H4 (cell line): ENCODE measurements at regions not wholly inside any gene's neighbourhood (a gene's known extent, or its start where the extent isn't known, plus 50 kb on each side); places are given as distances from the start of the nearest gene placed in this dataset.

ENCODE experiments used
- DNase-seq: peaks from one replicate; pipeline ENCODE4 v3.0.0-alpha.2; 2015; ENCODE audit warnings: low spot score

- no peak for DNase-seq
Observed at GRCh38 chr6:1037430-1038202, 274.3 kb upstream of the FOXQ1 start.

GRCh38 chr6:1035401-1035800 is 276.5 kb upstream of the FOXQ1 start:
- DNase-seq: no peak

- DNase-seq: no peak
Observed at GRCh38 chr6:1031720-1032119, 280.2 kb upstream of the FOXQ1 start.

DNA sequence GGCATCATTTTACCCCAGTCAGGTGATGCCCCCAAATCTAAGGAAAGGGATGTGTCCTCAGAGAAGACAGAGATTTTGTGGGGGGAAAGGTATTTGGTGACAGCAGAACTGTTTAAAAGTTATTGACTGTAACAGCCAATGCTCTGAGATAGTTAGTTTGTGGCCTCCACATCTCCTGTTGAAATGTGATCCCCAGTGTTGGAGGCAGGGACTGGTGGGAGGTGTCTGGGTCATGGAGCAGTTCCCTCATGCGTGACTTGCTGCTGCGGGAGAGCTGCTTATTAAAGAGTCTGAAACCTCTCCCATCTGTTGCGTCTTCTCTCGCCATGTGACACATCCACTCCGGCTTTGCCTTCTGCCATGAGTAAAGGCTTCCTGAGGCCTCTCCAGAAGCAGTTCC is 282.8 kb upstream of the FOXQ1 start:
- peak; percentile 43 for DNase-seq

DNA sequence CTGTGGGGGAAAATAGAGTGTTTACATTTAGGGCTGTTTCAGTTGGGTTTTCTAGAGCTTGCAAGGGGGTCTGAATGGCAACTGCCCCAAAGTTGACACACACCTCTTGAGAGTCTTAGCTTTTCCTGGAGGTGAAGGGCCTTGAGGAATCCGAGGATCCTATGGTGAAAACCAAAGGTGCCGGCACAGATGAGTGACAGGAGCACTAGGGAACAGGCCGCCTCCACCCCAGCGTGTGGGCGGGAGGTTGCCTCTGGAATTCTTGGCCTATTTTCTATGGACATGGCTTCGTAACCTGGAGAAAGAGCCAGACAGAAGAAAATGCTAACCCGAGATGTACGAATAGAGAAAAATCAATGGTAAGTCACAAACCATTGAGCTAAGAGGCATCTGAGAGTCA is 283.2 kb upstream of the FOXQ1 start:
- DNase-seq: no peak

DNA sequence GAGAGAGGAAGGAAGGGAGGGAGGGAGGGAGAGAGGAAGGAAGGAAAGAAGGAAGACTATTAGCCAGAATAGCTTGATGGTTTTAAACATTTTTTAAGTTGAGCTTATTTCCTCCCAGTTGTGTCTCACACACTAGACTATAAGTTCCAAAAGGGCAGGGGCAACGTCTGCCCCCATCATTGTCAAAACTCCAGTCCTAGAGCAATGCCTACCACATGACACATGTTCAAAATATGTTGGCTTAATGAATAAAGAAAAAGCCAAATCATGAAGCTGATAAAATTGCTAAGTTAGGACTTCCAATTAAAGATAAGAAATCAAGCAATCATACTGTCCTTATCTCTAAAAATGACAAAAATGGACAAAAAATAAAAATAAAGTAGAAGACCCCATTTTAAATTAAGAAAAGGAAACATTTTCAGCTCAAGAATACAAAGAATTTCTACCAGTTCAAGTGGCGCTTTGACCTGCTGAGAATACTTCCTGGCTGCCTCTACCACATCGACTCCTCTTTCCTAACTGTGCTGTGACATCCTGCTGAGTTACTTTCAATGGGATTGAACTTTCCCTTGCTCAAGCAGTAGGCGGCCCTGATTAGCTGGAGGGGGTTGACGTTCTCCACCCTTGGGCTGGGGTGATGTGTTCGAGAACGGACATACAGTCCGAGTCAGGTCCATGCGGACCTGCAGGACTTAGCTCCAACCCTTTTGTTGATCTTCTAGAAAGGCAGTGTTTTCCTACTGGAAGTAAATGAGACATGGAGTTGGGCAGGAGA is 283.9 kb upstream of the FOXQ1 start:
- no peak for DNase-seq

GRCh38 chr6:1027109-1027794 is 284.6 kb upstream of the FOXQ1 start:
- peak; percentile 71 for DNase-seq

DNA sequence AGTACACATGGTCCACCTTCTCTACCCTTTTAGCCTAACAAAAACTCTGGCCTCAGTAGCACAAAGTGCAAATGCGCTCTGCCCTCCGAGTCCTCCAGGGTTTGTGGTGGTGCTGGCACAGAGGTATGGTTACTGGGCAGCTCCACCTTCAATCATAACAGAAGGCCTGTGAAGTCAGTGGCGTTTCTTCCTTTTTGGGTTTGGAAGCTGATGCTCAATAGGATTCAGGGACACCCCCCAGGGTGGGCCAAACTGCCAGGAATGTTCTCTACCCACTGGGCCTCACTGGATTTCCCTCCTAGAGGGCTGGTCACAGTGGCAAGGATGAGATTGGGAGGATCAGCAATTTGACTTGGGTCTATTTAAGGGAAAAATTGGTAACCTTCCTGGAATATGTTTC is 286.1 kb upstream of the FOXQ1 start:
- DNase-seq: no peak

- peak; percentile 96 for DNase-seq
Observed at GRCh38 chr6:1024587-1024986, 287.3 kb upstream of the FOXQ1 start.

DNA sequence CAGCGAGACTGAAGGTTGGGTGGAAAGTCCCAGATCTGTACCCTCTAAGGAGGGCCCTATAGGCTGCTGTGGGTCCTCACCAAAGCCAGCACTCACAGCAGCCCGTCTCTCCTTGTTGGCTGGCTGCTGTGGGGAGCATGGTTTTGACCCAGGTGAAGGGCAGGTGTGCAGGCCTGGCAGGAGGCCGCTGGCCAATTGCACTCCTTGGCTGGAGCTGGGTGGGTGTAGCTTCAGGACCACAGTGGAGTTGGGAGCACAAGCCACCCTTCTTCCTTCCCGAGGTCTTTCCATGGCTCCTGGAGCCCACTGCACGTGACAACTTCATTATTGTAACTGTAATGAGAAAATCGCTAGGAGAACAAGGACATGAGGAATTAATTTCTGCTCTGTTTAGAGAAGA is 287.7 kb upstream of the FOXQ1 start:
- no peak for DNase-seq

DNA sequence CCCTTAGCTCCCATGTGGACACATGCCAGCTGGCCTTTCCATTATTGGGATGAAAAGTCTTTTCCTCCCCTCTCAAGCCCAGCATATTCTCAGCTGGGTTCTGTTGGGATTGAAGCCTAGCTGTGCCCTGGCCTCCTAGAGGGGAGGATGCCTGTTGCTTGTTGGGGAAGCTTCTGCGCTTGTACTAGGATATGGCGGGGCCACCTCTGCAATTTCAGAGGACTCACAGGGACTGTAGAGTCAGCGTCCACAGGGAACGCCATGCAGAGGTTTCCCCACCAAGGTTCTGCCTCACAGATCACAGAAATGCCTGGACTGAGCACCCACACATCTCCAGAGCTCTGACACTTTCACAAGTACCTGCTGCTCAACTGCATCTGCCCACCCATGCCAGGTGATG is 288.7 kb upstream of the FOXQ1 start:
- DNase-seq: no peak

DNA sequence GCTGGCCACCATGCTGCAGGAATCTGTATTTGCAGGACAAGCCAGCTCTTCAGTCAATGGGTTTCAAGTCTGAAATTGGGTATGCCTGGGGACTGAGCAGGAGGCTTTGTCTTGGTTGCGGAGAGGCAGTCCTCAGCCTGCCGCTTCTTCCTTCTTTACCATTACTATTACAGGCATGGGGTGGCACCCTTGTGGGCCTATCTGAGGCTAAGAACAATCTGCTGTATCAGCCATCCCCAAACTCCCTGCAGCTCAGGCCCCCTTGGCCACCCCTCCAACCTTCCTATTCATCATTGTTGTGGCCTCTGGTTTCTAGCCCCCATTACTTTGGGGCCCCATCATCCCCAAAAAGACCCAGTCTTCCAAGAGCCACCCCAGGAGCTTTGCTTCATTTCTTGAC is 289.2 kb upstream of the FOXQ1 start:
- no peak for DNase-seq

GRCh38 chr6:1020837-1021236 is 291.1 kb upstream of the FOXQ1 start:
- no peak for DNase-seq

DNA sequence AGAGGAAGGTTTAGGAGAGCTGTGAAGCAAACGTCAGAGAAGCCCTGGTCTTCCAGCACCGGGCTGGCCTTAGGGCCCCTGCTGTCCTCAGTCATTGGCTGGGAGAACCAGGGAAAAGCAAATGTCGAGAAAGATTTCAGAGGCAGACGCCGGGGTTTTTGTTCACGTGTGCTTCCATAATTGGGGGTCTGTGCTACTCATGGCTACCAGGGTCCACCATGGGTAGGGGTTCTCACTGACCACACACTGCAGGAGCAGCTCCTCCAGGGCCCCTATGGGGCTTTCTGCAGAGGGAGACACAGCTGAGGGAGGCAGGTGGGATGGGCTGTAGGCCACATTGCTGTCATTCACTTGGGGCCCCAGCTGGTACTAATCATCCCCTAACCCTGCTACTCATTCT is 291.8 kb upstream of the FOXQ1 start:
- no peak for DNase-seq

- DNase-seq: no peak
Observed at GRCh38 chr6:1018041-1018440, 293.9 kb upstream of the FOXQ1 start.

DNA sequence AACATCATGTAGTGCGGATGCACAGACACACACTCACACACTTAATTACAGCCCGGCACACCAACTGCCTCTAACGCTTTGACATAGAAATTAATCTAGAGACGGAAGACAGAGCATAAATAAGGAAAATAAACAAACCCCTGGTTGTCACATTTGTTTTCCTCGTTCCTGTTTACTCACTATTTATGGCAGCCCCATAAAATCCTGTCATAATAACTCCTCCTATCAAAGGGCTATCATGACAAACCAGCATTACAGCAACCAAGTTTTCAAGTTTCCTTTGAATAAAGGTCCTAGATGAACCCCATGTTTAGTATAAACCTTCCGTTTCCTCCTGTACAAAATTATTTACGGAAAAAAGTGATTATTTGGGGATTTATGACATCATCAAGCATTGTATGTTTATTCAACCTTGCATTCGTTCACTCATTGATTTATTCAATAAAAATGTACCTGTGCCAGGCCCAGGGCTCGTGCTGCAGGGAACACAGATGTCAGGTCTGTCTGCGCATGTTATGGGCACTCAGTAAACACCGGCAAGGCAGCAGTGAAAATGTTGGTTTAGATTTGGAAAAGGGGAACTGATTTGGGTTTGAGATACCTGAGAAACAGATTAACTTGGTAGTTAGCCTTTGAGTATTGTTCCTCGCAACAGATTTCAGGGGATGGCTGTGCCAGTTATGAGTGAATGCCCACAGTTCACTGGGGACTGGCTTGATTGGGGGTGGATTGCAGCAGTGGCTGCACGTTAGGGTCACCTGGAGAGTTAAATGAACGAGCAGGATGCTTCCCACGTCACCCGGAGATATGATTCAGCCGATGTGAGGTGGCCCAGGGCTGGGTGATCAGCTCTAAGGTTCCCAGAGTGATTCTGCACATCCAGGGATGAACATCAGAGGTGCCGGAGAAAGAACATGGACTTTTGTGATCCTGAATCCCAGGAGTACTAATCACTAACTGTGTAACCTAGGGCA is 295.3 kb upstream of the FOXQ1 start:
- no peak for DNase-seq

- DNase-seq: peak; percentile 56
Observed at GRCh38 chr6:1015825-1016224, 296.1 kb upstream of the FOXQ1 start.

- DNase-seq: no peak
Observed at GRCh38 chr6:1014431-1014807, 297.5 kb upstream of the FOXQ1 start.

GRCh38 chr6:1013656-1014430 is 298.1 kb upstream of the FOXQ1 start:
- no peak for DNase-seq

DNA sequence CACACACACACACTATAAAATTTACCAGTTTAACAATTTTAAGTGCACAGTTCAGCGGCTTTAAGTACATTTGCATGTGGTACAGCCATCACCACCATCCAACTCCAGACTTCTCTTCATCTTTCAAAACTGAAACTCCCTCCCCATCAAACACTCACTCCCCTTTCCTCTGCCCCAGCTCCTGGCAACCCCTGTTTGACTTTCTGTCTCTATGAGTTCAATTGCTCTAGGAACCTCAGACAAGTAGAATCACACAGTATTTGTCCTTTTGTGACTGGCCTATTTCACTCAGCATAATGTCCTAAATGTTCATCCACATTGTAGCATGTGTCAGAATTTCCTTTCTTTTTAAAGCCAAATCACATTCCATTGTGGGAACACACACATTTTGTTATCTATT is 302.8 kb upstream of the FOXQ1 start:
- DNase-seq: no peak

DNA sequence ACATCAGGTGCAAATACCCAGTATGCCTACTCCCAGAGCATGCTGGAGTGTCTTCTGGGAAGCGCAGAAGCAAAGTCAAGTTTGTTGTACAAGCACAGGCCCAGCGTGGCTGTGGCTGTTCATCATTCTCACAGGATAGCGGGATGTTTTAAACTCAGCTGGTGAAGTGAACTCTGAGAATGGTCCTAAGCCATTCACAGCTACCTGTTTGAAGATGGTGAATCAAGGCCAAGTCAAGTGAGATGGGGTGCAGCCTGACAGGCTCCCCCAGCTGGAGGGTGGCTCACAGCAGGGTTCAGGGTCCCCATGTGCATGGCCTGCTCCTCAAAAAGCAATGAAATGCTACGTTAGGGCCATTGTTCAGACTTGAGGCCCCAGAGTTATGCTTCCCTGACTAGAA is 304.7 kb upstream of the FOXQ1 start:
- DNase-seq: no peak
